ENCODE measurements at regions not wholly inside any gene's neighbourhood (a gene's known extent, or its start where the extent isn't known, plus 50 kb on each side); places are given as distances from the start of the nearest gene placed in this dataset.

DNA sequence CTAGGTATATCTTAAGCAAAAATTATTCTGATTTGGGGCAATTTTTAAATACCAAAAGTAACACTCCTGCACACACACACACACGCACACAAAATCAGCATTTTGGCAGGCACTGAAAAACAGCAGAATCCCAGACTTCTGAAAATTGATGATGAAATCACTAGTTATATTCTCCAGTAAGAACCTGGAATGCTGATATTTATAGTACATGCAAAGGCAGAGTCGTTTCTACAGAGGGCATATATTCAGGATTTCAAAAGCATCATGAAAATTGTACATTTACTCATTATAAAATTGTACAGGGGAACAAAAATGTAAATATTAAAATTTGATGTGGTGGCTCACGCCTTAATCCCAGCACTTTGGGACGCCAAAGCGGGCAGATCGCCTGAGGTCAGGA is 352.5 kb upstream of the PITX2 start:
- Mint-ChIP-seq H3K9me3 (no peaks in the 10 kb centered on the region), H3K27ac (no peak overlapping the region), H3K27me3 (no peaks in the 10 kb centered on the region), H3K4me3 (no peak overlapping the region), H3K4me1 (no peaks in the 10 kb centered on the region), H3K36me3 (ENCODE audit: low read depth) (no peaks in the 10 kb centered on the region)
- ChIA-PET POLR2A (no interaction called here), CTCF (no interaction called here)
- no peak for DNase-seq

DNA sequence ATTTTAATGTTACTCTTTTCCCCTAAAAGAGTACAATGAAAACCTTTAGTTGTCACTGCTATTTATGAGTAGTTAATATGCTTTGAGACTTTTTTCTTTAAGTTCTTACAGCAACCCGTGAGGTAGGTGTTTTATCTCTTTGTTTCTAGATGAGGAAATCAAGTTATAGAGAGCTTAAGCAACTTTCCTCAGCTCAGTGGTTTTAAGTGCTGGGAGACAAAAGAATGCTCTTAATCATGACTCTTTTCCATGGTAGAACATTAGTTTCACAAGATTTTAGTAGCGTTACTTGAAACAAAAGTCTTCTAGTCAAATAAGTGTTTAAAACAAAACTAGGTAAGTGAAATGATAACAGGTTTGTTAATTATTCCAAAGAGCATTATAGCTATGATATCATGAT is 354.7 kb upstream of the PITX2 start:
- POLR2A ChIA-PET: no interaction called here
- no peak for DNase-seq
- no peaks in the 10 kb centered on the region for H3K27me3 Mint-ChIP-seq
- H3K36me3 Mint-ChIP-seq (ENCODE audit: low read depth): no peaks in the 10 kb centered on the region
- H3K4me3 Mint-ChIP-seq: no peak overlapping the region
- H3K9me3 Mint-ChIP-seq: no peaks in the 10 kb centered on the region
- H3K27ac Mint-ChIP-seq: no peak overlapping the region
- CTCF ChIA-PET: no interaction called here
- H3K4me1 Mint-ChIP-seq: no peaks in the 10 kb centered on the region

- no peak for DNase-seq
- POLR2A ChIA-PET: no interaction called here
- Mint-ChIP-seq H3K27ac (no peak overlapping the region), H3K4me1 (no peaks in the 10 kb centered on the region), H3K4me3 (no peak overlapping the region), H3K9me3 (no peaks in the 10 kb centered on the region), H3K36me3 (ENCODE audit: low read depth) (no peaks in the 10 kb centered on the region), H3K27me3 (no peaks in the 10 kb centered on the region)
- CTCF ChIA-PET: no interaction called here
Observed at GRCh38 chr4:110978761-110979160, 355.9 kb upstream of the PITX2 start.

DNA sequence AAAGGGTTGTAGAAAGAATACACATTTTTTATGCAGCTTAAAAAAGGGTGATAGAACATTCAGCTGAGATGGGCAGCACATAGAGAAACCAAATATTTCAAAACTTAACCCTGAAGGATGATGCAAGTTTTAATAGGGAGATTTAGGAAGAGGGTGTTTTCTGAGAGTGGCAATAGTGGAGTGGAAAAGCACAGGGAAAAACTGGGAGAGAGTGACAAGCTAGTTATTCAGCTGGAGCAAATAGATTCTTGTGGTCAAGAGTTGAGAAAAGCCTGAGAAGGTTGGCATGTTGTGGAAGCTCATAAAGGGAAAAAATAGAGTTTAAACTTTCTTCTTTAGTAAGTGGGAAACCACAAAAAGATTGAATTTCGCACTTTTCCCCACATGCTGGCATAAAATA is 359.6 kb upstream of the PITX2 start:
- CTCF ChIA-PET: no interaction called here
- H3K36me3 Mint-ChIP-seq (ENCODE audit: low read depth): no peaks in the 10 kb centered on the region
- POLR2A ChIA-PET: no interaction called here
- no peaks in the 10 kb centered on the region for H3K9me3 Mint-ChIP-seq
- no peak for DNase-seq
- H3K4me1 Mint-ChIP-seq: no peaks in the 10 kb centered on the region
- H3K27ac Mint-ChIP-seq: no peak overlapping the region
- no peak overlapping the region for H3K4me3 Mint-ChIP-seq
- H3K27me3 Mint-ChIP-seq: no peaks in the 10 kb centered on the region

DNA sequence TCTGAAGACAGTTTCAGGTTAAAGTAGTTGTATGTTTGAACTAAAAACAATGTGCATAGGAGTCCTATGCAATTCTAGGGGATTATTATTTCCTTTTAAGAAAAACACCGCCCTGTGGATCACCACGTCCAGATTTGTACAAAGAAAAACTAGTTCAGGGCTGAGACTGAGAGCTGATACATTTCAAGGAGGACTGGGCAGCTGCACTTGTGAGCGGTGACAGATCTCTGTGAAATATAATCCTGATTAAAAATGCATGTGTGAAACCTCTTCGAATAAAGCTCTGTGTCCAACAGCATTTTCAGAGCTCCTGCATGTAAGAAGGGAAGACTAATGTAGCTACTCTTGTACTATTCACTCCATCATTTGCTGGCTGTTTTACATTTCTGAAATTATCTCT is 365.8 kb upstream of the PITX2 start:
- DNase-seq: no peak
- Mint-ChIP-seq H3K9me3 (no peaks in the 10 kb centered on the region), H3K4me3 (no peak overlapping the region), H3K36me3 (ENCODE audit: low read depth) (no peaks in the 10 kb centered on the region), H3K4me1 (no peaks in the 10 kb centered on the region), H3K27ac (no peak overlapping the region), H3K27me3 (no peaks in the 10 kb centered on the region)
- CTCF ChIA-PET: no interaction called here
- POLR2A ChIA-PET: no interaction called here

DNA sequence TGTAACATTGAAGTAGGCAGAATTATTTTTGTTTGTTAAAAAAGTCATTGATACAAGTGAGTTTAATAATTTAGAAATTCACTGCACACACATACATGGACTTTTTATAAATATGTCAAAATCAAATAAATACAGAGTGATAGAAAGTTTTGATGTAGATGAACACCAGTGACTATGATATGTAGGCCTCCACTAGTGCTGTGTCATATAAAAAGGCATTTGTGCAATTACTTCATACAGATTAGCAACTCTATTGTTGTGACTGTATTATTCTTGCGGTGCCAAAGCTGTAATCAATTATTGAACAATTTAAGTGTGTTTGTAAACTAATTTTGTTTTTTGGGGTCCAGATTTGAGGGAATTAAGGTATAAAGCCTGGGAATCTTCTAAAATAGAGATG is 366.2 kb upstream of the PITX2 start:
- CTCF ChIA-PET: no interaction called here
- H3K27ac Mint-ChIP-seq: no peak overlapping the region
- H3K36me3 Mint-ChIP-seq (ENCODE audit: low read depth): no peaks in the 10 kb centered on the region
- no peak overlapping the region for H3K4me3 Mint-ChIP-seq
- DNase-seq: no peak
- H3K9me3 Mint-ChIP-seq: no peaks in the 10 kb centered on the region
- no peaks in the 10 kb centered on the region for H3K4me1 Mint-ChIP-seq
- H3K27me3 Mint-ChIP-seq: no peaks in the 10 kb centered on the region
- POLR2A ChIA-PET: no interaction called here

GRCh38 chr4:110994781-110995180 is 371.9 kb upstream of the PITX2 start:
- Mint-ChIP-seq H3K36me3 (ENCODE audit: low read depth) (no peaks in the 10 kb centered on the region), H3K9me3 (no peaks in the 10 kb centered on the region), H3K4me1 (no peaks in the 10 kb centered on the region), H3K4me3 (no peak overlapping the region), H3K27me3 (no peaks in the 10 kb centered on the region), H3K27ac (no peak overlapping the region)
- DNase-seq: no peak
- ChIA-PET CTCF (no interaction called here), POLR2A (no interaction called here)

- Mint-ChIP-seq H3K36me3 (ENCODE audit: low read depth) (no peaks in the 10 kb centered on the region), H3K27ac (no peak overlapping the region), H3K9me3 (no peaks in the 10 kb centered on the region), H3K4me3 (no peak overlapping the region), H3K27me3 (no peaks in the 10 kb centered on the region), H3K4me1 (no peaks in the 10 kb centered on the region)
- no peak for DNase-seq
- CTCF ChIA-PET: no interaction called here
- POLR2A ChIA-PET: no interaction called here
Observed at GRCh38 chr4:110998320-110998719, 375.4 kb upstream of the PITX2 start.

GRCh38 chr4:111011458-111011857 is 388.6 kb upstream of the PITX2 start:
- Mint-ChIP-seq H3K27me3 (no peaks in the 10 kb centered on the region), H3K4me3 (no peak overlapping the region), H3K9me3 (no peaks in the 10 kb centered on the region), H3K36me3 (ENCODE audit: low read depth) (no peaks in the 10 kb centered on the region), H3K27ac (no peak overlapping the region), H3K4me1 (no peaks in the 10 kb centered on the region)
- no peak for DNase-seq
- ChIA-PET POLR2A (no interaction called here), CTCF (no interaction called here)

DNA sequence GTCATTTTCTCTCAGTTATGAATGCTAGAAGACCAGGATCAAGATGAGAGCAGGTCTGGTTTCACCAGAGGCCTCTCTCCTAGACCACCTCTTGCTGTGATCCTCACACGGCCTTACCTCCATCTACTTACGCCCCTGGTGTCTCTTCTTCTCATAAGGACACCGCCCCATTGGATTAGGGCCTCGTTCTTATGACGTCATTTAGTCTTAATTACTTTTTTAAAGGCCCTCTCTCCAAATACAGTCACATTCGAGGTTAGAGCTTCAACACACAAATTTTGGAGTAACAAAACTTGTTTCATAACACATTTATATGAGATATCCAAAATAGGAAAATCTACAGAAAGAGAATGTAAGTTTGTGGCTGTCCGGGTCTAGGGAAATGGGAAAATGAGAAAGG is 391.0 kb upstream of the PITX2 start:
- ChIA-PET CTCF (no interaction called here), POLR2A (no interaction called here)
- Mint-ChIP-seq H3K27me3 (no peaks in the 10 kb centered on the region), H3K27ac (no peak overlapping the region), H3K36me3 (ENCODE audit: low read depth) (no peaks in the 10 kb centered on the region), H3K9me3 (no peaks in the 10 kb centered on the region), H3K4me1 (no peaks in the 10 kb centered on the region), H3K4me3 (no peak overlapping the region)
- no peak for DNase-seq

- POLR2A ChIA-PET: no interaction called here
- no peak overlapping the region for H3K4me3 Mint-ChIP-seq
- no peaks in the 10 kb centered on the region for H3K36me3 Mint-ChIP-seq (ENCODE audit: low read depth)
- H3K27me3 Mint-ChIP-seq: no peaks in the 10 kb centered on the region
- H3K9me3 Mint-ChIP-seq: no peaks in the 10 kb centered on the region
- CTCF ChIA-PET: no interaction called here
- H3K27ac Mint-ChIP-seq: no peak overlapping the region
- DNase-seq: no peak
- no peaks in the 10 kb centered on the region for H3K4me1 Mint-ChIP-seq
Observed at GRCh38 chr4:111014537-111014936, 391.7 kb upstream of the PITX2 start.

DNA sequence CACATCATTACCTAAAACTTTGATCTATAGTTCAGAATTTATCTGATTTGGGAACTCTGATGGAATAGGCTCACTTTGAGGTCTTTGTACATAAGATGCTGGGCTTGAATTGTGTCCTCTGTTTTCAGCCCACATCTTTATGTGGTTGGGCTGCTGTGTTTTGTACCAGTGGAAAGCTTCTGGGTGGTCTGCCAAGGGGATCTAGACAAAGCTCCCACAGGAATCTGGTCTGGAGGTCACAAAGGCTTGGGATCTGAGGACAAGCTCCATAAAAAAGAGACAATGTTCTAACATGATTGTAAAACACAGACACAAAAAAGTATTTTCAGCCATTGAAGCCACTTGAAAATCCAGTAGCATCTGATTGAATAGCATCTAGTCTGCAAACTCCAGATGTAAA is 393.5 kb upstream of the PITX2 start:
- no peaks in the 10 kb centered on the region for H3K27me3 Mint-ChIP-seq
- no peak for DNase-seq
- no peak overlapping the region for H3K27ac Mint-ChIP-seq
- CTCF ChIA-PET: no interaction called here
- H3K4me3 Mint-ChIP-seq: no peak overlapping the region
- H3K9me3 Mint-ChIP-seq: no peaks in the 10 kb centered on the region
- POLR2A ChIA-PET: no interaction called here
- H3K36me3 Mint-ChIP-seq (ENCODE audit: low read depth): no peaks in the 10 kb centered on the region
- no peaks in the 10 kb centered on the region for H3K4me1 Mint-ChIP-seq

DNA sequence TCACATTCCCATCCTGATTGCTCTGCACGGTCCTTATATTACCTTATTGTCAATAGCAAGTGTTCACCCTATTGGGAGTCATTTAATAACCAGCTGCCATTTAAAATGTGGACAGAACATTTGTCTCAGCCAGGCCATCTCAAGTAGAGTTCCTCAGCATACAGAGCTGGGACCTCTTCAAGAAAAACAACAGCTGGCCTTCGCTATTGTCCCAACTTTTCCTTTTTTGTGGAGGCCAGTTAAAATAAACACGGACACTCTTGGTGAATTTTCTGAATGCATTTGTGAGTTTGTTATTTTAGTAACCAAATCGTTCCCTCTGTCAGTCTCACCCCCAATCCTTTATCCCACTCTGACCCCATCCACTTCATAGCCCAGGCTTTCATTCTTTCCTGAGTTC is 395.3 kb upstream of the PITX2 start:
- no peak overlapping the region for H3K27ac Mint-ChIP-seq
- DNase-seq: no peak
- H3K4me3 Mint-ChIP-seq: no peak overlapping the region
- H3K27me3 Mint-ChIP-seq: no peaks in the 10 kb centered on the region
- H3K4me1 Mint-ChIP-seq: no peaks in the 10 kb centered on the region
- ChIA-PET CTCF (no interaction called here), POLR2A (no interaction called here)
- H3K36me3 Mint-ChIP-seq (ENCODE audit: low read depth): no peaks in the 10 kb centered on the region
- no peaks in the 10 kb centered on the region for H3K9me3 Mint-ChIP-seq

DNA sequence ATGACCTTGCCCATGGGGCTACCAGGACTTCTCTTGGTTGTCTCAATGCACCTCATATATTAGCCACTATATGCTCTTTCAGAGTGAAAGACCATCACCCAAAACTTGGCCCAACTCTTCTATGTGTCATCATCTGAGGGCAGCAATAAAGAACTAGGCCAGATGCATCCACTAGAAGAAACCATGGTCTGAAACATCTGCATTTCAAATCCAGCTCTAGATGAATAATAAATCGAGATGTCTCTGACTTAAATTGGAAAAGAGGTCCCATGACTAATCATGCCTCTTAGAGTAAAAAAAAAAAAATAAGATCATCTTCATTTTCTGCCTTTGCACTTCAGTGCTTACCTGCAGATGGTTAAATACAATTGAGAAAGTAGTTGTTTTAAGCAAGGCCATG is 397.6 kb upstream of the PITX2 start:
- no peaks in the 10 kb centered on the region for H3K4me1 Mint-ChIP-seq
- no peak overlapping the region for H3K27ac Mint-ChIP-seq
- DNase-seq: no peak
- H3K36me3 Mint-ChIP-seq (ENCODE audit: low read depth): no peaks in the 10 kb centered on the region
- POLR2A ChIA-PET: no interaction called here
- no peaks in the 10 kb centered on the region for H3K9me3 Mint-ChIP-seq
- CTCF ChIA-PET: no interaction called here
- H3K4me3 Mint-ChIP-seq: no peak overlapping the region
- H3K27me3 Mint-ChIP-seq: no peaks in the 10 kb centered on the region

GRCh38 chr4:111020961-111021360 is 398.1 kb upstream of the PITX2 start:
- POLR2A ChIA-PET: no interaction called here
- no peak for DNase-seq
- H3K27ac Mint-ChIP-seq: no peak overlapping the region
- H3K27me3 Mint-ChIP-seq: no peaks in the 10 kb centered on the region
- H3K4me1 Mint-ChIP-seq: no peaks in the 10 kb centered on the region
- H3K36me3 Mint-ChIP-seq (ENCODE audit: low read depth): no peaks in the 10 kb centered on the region
- no peak overlapping the region for H3K4me3 Mint-ChIP-seq
- no peaks in the 10 kb centered on the region for H3K9me3 Mint-ChIP-seq
- CTCF ChIA-PET: no interaction called here
